ENCODE measurements at regions not wholly inside any gene's neighbourhood (a gene's known extent, or its start where the extent isn't known, plus 50 kb on each side); places are given as distances from the start of the nearest gene placed in this dataset.

DNA sequence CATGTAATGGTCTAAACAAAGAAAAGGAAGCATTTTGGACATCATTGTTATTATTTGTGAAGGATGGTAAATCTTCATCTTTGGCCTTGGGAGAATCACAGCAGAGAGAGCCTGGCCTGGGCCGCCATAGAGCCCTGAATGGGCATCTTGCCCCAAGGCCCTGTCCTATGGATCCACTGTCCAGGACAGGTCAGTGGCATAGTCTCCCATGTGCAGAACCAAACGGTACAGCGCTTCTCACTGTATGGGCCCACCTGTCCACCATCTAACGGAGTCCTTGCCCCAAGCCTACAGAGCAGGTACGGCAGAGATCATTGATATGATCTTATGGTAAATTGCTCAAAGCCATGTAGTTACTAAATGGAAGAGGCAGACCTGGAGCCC is 185.7 kb downstream of the FOXD2 start:
- Mint-ChIP-seq H3K27ac (no peak overlapping the region), H3K4me1 (peaks cover 5% of the 10 kb centered on the region; the same call in 1 of the 3 replicates), H3K27me3 (ENCODE audit: insufficient read depth, low read depth, poor library complexity) (peaks cover 5% of the 10 kb centered on the region), H3K4me3 (no peak overlapping the region), H3K36me3 (ENCODE audit: low read depth) (no peaks in the 10 kb centered on the region), H3K9me3 (no peaks in the 10 kb centered on the region)
- DNase-seq (ENCODE audit: low spot score) (no peak), ATAC-seq (no peak)
- TF ChIP-seq, protein P1, sequence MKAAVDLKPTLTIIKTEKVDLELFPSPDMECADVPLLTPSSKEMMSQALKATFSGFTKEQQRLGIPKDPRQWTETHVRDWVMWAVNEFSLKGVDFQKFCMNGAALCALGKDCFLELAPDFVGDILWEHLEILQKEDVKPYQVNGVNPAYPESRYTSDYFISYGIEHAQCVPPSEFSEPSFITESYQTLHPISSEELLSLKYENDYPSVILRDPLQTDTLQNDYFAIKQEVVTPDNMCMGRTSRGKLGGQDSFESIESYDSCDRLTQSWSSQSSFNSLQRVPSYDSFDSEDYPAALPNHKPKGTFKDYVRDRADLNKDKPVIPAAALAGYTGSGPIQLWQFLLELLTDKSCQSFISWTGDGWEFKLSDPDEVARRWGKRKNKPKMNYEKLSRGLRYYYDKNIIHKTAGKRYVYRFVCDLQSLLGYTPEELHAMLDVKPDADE (IDR thresholded peaks at IDR 0.05), result no peak
- TF ChIP-seq, protein P2, sequence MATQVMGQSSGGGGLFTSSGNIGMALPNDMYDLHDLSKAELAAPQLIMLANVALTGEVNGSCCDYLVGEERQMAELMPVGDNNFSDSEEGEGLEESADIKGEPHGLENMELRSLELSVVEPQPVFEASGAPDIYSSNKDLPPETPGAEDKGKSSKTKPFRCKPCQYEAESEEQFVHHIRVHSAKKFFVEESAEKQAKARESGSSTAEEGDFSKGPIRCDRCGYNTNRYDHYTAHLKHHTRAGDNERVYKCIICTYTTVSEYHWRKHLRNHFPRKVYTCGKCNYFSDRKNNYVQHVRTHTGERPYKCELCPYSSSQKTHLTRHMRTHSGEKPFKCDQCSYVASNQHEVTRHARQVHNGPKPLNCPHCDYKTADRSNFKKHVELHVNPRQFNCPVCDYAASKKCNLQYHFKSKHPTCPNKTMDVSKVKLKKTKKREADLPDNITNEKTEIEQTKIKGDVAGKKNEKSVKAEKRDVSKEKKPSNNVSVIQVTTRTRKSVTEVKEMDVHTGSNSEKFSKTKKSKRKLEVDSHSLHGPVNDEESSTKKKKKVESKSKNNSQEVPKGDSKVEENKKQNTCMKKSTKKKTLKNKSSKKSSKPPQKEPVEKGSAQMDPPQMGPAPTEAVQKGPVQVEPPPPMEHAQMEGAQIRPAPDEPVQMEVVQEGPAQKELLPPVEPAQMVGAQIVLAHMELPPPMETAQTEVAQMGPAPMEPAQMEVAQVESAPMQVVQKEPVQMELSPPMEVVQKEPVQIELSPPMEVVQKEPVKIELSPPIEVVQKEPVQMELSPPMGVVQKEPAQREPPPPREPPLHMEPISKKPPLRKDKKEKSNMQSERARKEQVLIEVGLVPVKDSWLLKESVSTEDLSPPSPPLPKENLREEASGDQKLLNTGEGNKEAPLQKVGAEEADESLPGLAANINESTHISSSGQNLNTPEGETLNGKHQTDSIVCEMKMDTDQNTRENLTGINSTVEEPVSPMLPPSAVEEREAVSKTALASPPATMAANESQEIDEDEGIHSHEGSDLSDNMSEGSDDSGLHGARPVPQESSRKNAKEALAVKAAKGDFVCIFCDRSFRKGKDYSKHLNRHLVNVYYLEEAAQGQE (IDR thresholded peaks at IDR 0.05; ENCODE audit: unreplicated experiment), result no peak
- TF ChIP-seq CREB1 (CRISPR knock-in tag; IDR thresholded peaks at IDR 0.05; ENCODE audit: low read depth), result no peak
- no peak for TF ChIP-seq POLR2AphosphoS5 (IDR thresholded peaks at IDR 0.05; ENCODE audit: low read depth)
- TF ChIP-seq ZNF114 (CRISPR knock-in tag; IDR thresholded peaks at IDR 0.05), result no peak
- TF ChIP-seq, protein P3, sequence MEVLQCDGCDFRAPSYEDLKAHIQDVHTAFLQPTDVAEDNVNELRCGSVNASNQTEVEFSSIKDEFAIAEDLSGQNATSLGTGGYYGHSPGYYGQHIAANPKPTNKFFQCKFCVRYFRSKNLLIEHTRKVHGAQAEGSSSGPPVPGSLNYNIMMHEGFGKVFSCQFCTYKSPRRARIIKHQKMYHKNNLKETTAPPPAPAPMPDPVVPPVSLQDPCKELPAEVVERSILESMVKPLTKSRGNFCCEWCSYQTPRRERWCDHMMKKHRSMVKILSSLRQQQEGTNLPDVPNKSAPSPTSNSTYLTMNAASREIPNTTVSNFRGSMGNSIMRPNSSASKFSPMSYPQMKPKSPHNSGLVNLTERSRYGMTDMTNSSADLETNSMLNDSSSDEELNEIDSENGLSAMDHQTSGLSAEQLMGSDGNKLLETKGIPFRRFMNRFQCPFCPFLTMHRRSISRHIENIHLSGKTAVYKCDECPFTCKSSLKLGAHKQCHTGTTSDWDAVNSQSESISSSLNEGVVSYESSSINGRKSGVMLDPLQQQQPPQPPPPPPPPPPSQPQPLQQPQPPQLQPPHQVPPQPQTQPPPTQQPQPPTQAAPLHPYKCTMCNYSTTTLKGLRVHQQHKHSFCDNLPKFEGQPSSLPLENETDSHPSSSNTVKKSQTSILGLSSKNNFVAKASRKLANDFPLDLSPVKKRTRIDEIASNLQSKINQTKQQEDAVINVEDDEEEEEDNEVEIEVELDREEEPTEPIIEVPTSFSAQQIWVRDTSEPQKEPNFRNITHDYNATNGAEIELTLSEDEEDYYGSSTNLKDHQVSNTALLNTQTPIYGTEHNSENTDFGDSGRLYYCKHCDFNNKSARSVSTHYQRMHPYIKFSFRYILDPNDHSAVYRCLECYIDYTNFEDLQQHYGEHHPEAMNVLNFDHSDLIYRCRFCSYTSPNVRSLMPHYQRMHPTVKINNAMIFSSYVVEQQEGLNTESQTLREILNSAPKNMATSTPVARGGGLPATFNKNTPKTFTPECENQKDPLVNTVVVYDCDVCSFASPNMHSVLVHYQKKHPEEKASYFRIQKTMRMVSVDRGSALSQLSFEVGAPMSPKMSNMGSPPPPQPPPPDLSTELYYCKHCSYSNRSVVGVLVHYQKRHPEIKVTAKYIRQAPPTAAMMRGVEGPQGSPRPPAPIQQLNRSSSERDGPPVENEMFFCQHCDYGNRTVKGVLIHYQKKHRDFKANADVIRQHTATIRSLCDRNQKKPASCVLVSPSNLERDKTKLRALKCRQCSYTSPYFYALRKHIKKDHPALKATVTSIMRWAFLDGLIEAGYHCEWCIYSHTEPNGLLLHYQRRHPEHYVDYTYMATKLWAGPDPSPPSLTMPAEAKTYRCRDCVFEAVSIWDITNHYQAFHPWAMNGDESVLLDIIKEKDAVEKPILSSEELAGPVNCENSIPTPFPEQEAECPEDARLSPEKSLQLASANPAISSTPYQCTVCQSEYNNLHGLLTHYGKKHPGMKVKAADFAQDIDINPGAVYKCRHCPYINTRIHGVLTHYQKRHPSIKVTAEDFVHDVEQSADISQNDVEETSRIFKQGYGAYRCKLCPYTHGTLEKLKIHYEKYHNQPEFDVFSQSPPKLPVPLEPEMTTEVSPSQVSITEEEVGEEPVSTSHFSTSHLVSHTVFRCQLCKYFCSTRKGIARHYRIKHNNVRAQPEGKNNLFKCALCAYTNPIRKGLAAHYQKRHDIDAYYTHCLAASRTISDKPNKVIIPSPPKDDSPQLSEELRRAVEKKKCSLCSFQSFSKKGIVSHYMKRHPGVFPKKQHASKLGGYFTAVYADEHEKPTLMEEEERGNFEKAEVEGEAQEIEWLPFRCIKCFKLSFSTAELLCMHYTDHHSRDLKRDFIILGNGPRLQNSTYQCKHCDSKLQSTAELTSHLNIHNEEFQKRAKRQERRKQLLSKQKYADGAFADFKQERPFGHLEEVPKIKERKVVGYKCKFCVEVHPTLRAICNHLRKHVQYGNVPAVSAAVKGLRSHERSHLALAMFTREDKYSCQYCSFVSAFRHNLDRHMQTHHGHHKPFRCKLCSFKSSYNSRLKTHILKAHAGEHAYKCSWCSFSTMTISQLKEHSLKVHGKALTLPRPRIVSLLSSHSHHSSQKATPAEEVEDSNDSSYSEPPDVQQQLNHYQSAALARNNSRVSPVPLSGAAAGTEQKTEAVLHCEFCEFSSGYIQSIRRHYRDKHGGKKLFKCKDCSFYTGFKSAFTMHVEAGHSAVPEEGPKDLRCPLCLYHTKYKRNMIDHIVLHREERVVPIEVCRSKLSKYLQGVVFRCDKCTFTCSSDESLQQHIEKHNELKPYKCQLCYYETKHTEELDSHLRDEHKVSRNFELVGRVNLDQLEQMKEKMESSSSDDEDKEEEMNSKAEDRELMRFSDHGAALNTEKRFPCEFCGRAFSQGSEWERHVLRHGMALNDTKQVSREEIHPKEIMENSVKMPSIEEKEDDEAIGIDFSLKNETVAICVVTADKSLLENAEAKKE (CRISPR knock-in tag; IDR thresholded peaks at IDR 0.05), result no peak
- TF ChIP-seq NANOG (IDR thresholded peaks at IDR 0.05; ENCODE audit: borderline replicate concordance), result no peak
- no peak for TF ChIP-seq STAT1 (IDR thresholded peaks at IDR 0.05; ENCODE audit: unreplicated experiment)
- TF ChIP-seq, protein P4, sequence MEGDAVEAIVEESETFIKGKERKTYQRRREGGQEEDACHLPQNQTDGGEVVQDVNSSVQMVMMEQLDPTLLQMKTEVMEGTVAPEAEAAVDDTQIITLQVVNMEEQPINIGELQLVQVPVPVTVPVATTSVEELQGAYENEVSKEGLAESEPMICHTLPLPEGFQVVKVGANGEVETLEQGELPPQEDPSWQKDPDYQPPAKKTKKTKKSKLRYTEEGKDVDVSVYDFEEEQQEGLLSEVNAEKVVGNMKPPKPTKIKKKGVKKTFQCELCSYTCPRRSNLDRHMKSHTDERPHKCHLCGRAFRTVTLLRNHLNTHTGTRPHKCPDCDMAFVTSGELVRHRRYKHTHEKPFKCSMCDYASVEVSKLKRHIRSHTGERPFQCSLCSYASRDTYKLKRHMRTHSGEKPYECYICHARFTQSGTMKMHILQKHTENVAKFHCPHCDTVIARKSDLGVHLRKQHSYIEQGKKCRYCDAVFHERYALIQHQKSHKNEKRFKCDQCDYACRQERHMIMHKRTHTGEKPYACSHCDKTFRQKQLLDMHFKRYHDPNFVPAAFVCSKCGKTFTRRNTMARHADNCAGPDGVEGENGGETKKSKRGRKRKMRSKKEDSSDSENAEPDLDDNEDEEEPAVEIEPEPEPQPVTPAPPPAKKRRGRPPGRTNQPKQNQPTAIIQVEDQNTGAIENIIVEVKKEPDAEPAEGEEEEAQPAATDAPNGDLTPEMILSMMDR (conservative IDR thresholded peaks at IDR 0.05; ENCODE audit: low read depth in 2 of 2), result no peak
- TF ChIP-seq EZH2phosphoT487 (IDR thresholded peaks at IDR 0.05; ENCODE audit: unreplicated experiment), result no peak
- Histone ChIP-seq H3F3A (replicated peaks; ENCODE audit: low read depth) (no peaks in the 10 kb centered on the region), H3K27ac (ENCODE audit: low read depth) (no peak overlapping the region), H3K36me3 (ENCODE audit: insufficient read depth) (no peaks in the 10 kb centered on the region), H3K79me2 (replicated peaks; ENCODE audit: insufficient read depth) (no peaks in the 10 kb centered on the region), H4K20me1 (replicated peaks; ENCODE audit: insufficient read depth) (no peaks in the 10 kb centered on the region), H3K4me3 (no peak overlapping the region), H3K4me2 (no peak overlapping the region), H3K27me3 (ENCODE audit: insufficient read depth) (no peaks in the 10 kb centered on the region), H3K9me2 (ENCODE audit: insufficient read depth) (no peaks in the 10 kb centered on the region), H3K4me1 (ENCODE audit: insufficient read depth) (no peaks in the 10 kb centered on the region), H2AFZ (no peak overlapping the region)
